Activated CD8-positive, alpha-beta memory T cell treated with anti-CD3 and anti-CD28 coated beads, Interleukin-2, amount 50 U/mL, for 24 hours (primary cell): ENCODE measurements at regions not wholly inside any gene's neighbourhood (a gene's known extent, or its start where the extent isn't known, plus 50 kb on each side); places are given as distances from the start of the nearest gene placed in this dataset.

Experiments used
- DNase-seq: peaks from one replicate; pipeline ENCODE4 v3.0.0-alpha.2; 2020; ENCODE audit errors: extremely low read depth

DNA sequence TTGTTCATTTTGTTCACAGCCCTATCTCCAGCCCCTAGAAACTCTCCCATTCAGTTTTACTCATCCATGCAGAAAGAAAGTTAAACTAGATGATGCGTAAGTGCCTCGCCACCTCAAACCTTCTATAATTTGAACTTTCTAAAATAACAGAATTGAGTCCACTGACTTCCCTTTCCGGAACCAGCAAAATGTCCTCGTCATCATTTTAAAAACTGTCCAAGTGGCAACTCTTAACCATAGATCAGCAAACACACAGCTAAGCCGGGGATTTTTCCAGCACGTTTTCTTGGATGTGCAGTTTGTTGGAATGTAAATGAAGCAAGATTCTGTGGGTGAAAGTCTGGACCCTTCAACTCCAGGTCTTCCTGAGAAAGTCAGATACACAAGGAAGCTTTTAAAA, 369.7 kb upstream of the ERCC4 start:
- DNase-seq = no peak

DNA sequence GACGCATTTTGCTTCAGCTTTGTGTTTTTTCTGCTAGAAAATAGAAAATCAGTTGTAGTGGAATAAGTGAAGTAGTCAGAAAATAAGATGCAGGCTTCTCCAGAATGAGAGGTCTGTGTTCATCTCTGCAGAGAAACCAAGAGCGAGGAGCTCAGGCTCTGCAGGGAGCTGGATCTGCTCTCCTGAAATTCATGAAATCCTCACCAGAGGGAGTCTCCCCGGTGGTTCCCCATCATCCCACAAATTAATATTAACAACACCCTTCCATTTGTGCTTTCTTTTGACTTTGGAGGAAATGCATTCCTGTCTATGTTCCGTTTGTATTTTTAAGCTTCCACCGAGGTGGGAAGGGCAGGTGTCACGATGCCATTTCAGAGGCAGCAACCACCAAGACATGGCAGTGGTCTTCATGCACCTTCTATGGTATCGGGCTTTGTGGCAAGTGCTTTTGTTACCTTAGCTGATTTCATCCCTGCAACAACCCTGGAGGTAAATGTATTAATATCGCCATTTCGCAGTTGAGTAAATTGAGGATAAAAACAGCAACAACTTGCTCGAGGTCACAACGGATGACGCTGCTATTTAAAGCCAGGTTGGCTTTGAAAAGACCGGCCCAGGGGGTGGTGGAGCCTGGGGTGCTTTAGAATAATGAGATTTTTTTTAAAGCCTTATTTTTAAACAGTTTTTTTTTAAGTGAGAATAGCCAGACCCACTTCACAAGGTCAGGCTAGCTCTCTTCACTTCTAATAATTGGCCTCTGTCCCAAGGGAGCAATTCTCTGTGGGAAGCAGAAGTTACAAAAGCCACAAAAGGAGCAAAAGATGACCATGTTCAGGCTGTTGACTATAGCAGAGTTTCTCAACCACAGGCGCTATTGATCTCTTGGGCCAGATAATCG, 367.6 kb upstream of the ERCC4 start:
- DNase-seq = no peak

DNA sequence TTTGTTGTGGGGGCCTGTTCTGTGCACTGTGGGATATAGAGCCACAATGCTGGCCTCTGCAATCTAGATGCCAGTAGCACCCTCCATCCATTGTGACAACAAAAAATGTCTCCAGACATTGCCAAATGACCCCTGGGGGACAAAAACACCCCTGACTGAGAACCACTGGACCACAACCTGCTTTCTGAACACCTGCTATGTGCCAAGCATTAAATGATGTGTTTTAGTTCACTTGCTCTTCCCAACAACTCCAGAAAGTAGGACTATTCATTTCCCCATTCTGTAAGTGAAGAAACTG, 367.0 kb upstream of the ERCC4 start:
- no peak for DNase-seq

DNA sequence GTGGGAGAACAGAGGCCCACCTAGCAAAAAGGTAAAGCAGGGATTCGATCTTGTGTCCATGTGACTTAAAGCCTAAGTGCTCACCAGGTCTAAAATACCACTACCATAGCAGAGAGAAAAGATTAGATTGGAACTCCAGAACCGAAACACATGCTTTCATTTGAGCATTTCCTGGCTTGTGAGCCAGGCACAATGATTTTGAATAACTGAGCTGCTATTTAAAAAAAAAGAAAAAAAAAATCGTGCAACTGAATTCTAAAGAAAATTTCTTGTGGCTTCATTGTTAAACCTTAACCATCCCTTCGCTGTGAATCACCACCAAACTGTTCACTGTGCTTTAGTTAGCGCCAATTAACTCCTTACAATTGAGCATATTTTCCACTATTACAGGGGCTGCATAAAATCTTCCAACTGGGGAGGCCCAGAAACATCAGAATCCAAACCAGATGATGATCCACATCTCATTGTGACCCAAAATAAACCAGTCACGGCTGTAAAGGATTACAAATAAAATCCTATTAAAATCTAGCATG, 366.4 kb upstream of the ERCC4 start:
- no peak for DNase-seq

DNA sequence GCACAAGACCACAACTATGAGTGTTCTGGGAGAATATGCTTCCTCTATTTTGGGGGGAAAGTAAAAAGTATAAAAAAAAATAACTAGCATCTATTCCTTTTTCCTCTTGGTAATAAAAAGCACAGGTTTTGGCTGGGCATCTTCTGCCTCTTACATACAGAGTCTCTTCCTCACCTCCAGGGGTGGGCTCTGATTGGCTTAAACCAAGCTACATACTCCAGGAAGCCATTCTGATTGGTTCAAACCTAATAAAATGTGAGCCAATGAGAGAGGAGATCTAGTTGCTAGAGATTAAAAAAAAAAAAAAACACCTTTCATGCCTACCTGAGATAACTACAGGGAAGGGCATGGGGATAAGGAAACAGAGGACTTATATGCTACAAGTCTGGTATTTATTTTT, 365.9 kb upstream of the ERCC4 start:
- DNase-seq = no peak

DNA sequence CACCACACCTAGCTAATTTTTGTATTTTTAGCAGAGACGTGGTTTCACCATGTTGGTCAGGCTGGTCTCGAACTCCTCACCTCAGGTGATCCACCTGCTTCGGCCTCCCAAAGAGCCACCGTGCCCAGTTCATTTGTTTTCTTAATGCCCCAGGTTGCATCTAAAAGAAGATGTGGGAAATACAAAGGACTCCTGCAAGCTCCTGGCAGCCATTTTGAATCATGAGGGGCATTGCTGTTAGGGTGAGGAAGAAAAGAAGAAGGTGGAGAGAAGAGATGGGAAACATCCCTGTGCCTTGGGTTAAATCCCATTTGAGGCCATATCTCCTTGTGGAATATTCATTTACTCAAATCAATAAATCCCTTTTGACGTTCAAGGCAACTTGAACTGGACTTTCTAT, 365.3 kb upstream of the ERCC4 start:
- DNase-seq = no peak

DNA sequence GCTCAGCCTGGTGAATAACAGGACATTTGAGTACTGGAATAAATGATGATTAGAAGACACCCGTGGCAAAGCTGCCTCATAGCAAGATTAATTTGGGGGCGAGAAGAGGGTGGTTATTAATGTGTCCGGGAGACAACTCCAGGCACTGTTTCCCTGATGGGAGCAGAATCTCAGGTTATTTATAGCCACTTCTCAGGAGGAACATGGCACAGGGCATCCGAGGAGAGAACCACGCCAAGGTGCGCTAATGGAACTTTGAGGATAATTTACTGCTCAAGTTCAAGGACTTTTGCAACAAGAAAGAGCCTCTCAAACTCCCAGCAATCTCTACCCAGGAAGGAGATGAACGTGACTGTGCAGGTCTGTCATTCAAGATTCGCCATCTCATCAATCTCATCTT, 362.5 kb upstream of the ERCC4 start:
- no peak for DNase-seq

DNA sequence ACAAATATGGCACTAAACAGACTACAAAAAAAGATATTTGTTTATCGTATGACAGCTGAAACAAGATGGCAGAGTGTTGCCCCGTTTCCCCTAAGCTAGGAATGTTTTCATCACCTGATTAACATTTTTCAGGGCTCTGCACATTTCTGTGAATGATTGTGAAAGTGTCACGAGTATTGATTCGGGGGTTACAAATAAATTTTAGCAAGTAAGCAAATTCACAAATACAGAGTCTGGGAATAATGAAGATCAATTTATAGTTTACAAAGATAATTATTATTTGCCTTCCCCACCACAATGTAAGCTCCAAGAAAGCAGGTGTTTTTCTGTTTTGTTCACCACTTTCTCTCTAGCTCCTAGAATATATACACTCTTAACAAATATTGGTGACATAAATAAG, 361.2 kb upstream of the ERCC4 start:
- DNase-seq = no peak

DNA sequence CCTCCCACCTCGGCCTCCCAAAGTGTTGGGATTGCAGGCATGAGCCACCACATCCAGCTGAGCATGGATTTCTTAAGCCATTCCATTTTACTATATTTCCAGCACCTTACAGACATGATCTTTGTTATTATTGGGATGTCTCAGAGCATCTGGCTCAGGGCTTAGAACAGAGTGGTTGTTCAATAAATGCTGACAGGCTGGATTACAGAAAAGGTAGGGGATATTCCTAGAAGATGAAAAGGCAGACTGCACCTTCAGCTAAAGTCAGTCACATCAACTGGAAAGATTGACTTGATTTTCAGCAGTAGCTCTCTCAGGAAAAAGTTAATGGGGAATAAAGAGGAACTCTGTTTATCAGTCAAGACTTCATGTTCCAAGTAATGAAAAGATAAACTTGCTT, 360.3 kb upstream of the ERCC4 start:
- no peak for DNase-seq

DNA sequence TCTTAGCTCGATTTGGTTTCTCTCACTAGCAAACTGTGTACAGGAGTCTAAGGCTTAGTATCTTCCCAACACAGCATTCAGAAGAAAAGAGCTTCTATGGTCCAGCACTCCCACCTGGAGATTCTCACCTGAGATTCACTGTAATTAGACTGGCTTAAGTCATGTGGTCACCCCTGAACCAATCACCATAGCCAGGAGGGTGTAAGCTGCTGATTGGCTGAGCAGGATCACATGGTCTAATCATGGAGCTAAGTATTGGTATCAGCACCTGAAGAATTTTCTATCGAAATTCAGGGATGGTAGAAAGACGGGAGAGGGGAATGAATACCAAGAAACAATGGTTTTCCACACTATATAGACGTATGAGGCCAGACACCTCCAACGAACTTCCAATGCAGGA, 359.8 kb upstream of the ERCC4 start:
- DNase-seq = no peak

DNA sequence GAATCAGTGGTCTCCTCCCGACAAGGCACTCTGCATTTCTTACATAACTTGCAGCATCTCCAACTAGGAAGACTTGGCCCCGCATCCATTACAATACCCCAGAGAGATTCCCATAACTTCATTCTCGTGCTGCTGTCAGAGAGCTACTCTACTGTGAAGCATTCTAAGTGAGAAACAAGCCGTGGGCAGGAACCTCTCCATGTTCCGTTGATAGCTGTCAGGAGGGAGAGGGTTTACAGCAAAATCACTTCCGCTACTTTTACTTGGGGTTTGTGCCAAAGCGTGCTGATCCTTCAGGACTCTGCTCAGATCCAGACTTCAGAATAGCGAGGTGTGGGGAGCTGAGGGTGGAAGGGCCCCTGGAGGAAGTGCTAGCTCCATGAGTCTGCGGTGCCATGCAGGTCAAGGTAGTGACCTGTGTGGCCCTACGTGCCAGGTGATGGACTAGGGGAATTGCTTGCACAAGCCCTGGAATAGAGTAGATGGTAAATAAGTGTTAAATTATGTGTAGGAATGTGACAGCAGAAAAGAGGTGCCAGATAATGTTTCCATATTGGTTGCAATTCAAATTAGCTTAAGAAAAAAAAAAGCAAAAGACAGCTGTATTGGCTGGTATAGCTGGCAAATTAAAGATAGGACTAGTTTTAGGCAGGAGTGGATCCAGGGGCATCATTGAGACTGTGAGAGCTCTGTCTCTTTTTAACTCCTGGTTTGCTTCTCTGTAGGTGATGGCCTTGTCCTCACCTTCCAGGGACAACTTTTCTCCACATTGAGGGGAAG, 358.5 kb upstream of the ERCC4 start:
- DNase-seq = no peak

DNA sequence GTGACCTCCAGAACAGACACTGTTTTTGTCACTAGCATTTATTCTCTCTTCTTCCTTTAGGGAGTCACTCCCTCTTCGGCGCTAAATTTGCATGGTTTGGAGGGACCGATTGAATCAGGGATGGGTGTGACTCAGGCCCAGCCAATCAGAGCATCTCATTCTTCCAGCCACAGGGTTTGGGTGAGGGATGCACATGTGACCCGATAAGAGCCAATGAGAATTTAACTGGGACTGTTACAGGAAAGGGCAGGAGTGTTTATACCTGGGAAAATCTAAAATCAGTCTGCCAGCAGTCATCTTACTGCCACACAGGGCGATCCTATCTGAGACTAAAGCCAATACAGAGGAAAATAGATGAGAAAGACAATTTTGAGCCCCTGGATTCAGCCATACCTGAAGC, 351.2 kb upstream of the ERCC4 start:
- no peak for DNase-seq

DNA sequence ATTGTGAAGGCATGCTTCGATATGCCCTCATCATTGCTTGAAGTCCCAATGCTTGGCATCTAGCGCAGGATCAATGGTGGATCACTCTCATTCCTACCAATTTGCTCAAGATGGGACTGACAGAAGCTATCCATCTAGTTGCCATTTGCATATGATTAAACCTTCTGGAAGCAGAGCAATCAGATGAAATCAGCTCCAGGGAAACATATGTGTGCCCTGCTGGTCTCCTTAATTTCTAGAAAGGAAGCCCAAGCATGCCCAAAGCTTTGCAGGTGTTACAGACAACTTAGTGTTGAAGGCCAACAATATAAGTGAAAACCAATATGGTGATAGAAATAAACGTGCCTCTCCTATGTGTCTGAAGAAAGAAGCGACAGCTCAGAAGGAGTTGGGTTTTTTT, 350.0 kb upstream of the ERCC4 start:
- DNase-seq = no peak

DNA sequence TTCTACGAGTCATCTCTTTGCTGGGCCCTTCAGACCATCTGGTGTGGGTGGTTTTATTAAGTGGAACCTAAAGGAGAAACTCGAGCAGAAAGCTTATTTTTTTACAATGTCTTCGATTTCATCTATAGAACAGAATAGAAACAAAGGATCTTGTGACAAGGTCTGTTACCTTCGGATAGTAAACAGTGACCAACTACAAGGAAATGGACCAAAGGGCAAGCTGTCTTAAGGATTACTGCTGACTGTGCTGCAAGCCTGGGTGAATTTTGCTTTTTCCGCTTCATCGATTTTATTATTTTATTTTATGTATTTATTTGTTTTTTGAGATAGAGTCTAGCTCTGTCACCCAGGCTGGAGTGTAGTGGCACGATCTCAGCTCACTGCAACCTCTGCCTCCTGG, 348.9 kb upstream of the ERCC4 start:
- no peak for DNase-seq

DNA sequence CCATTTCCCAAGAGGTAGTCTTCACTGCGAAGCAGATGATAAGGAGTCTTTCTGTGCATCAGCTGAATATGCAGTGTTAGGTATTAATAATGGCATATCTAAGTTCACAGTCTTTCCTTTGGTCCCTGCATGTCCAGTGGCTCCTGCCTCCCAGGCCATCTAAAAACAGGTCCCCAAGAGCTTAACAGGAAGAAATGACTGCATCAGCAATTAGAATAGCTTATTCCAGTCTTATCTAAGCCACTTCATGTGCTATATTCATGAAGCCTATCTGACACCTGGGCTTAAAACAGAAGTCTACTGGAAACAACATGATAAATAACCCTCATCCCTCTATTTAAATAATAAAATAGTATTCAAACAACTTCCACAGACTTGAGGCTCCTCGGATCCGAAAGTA, 346.1 kb upstream of the ERCC4 start:
- no peak for DNase-seq

DNA sequence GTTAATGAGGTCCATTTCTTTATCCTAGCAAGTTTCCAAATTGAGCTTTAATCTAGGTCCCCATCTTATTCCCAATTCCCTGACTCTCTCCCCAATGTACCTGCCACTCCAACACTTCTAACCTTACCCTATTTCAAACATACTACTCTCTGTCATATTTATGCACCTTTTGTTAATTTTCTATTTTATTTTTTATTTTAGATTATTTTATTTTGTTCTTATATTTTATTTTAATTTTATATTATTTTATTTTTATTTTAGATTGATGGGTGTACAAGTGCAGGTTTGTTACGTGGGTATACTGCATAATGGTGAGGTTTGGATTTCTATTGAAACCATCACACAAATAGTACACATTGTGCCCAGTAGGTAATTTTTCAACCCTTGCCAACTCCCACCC, 333.9 kb upstream of the ERCC4 start:
- no peak for DNase-seq

DNA sequence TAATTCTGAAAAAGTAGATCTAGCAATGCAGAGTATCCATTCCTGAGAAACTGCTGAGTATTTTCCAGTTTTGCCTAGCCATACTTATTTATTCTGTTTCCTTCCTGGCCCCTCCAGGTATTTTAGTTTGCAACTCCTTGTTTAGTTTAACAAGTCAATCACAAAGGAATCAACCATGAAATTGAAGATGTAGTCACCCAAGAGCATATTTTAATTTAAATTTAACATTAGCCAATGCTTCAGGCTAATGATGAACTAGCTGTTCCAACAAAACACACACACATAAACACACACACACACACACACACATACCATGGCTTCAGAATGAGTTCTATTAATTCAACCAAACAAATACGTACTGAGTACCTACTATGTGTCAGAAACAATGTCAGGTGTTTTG, 332.8 kb upstream of the ERCC4 start:
- no peak for DNase-seq

DNA sequence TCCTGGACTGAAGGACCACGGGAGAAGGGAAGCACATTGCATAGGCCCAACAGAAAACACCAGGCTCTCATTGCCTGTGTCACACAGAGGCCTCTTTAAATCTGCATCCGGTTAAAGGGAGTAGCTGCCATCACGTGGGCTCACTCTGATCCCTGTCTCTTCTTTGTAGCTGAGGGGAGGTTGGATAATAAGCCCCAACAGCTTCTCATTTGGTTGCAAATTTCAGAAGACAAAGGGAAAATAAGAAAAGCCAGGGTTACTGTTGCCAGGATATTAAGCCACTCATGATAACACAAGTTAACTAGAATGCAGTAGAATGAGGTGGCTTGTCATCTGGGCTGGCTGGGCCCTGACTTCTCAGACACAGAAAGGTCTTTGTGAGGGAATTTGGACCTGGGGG, 325.1 kb upstream of the ERCC4 start:
- no peak for DNase-seq

DNA sequence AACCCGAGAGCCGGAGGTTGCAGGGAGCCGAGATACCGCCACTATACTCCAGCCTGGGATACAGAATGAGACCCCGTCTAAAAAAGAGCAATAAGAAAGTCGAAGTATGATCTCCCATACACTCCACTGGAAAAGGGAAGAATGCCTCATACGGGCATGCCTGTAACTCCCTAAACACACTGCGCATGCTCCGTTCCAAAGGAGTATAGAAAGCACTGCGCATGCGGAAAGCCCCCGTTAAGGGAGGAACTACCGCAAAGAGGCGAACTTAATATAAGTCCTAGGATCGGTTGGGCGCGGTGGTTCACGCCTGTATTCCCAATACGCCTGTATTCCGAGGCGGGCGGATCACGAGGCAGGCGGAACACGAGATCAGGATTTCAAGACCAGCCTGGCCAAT, 313.1 kb upstream of the ERCC4 start:
- no peak for DNase-seq

DNA sequence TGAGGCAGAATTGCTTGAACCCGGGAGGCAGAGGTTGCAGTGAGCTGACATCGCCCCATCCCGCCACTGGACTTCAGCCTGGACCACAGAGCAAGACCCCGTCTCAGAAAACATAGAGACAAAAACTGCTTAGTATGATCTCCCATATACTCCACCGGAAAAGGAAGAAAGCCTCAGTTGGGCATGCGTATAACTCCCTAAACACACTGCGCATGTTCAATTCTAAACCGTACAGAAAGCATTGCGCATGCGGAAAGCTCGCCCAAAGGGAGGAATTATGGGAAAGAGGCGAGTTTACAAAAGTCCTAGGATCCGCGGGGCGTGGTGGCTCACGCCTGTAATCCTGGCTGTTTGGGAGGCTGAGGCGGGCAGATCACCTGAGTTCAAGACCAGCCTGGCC, 312.7 kb upstream of the ERCC4 start:
- DNase-seq = no peak

DNA sequence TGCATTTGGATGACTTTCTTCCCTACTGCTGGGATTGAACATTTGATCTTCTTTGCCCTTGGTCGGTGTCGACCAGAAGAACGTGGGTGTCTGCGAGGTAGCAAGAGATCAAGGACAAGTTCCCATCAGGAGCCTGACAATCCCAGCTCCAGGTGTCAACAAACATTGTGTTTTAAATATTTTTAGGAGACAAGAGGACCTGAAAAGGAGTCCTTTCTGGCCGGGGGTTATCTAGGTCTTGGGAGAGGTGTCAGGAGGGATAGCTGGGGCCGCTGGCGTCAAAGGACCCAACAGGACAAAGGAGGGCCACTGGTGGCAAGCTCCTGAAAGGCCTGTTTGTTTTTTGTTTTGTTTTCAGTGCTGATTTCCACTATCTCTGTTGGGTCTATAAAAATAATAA, 308.4 kb upstream of the ERCC4 start:
- no peak for DNase-seq

DNA sequence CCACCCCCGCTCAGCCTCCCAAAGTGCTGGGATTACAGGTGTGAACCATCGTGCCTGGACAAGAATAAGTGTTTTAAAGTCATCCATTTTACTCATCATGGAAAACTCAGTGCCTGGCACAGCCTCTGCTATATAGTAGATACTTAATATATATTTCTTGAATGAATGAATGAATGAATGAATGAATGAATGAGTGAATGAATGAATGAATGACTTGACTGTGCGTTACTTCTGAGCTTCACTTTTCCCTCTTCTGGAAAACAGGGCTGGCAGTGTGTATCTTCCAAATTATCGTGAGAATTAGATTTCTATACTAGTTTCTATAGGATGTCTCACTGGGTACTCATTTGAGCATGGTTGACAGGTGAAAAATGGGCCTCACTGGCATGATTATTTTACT, 307.3 kb upstream of the ERCC4 start:
- no peak for DNase-seq

DNA sequence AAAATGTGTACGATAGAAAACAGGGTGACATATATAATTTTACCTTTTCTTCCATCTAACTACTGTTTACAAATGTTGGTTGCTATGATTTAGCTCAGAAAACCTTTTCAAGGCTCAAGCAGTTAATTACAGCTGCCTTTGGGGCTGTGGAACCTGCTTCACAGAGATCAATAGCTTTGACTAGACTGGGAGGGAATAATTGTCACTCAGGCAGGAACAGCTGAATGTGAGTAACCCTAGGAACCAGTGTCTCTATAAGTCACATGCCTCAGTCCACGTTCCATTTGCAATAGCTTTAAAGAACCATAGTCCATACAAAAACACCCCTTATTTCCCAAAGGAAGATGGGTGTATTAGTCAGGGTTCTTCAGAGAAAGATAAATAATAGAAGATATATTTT, 306.8 kb upstream of the ERCC4 start:
- no peak for DNase-seq
